HepG2 (cell line): ENCODE measurements at regions not wholly inside any gene's neighbourhood (a gene's known extent, or its start where the extent isn't known, plus 50 kb on each side); places are given as distances from the start of the nearest gene placed in this dataset.
"Not testable (repeated sequence)": the region's sequence is repeated elsewhere in the genome, so short reads cannot be mapped to it uniquely, and the experiment has no call there.

Experiments
- ATAC-seq: fragments of 200-7000 bp; cut with Tn5 transposase; 3 replicates; pipeline ENCODE4 v1.9.1; 2020; ENCODE audit warnings: mild to moderate bottlenecking, moderate library complexity
- BruUV-seq: library from RNA; stranded (reverse); fragments of 400-500 nt; replicated peaks from 2 replicates; lab custom pipeline; 2021; lab: Mats Ljungman, UMichigan
- CTCF ChIA-PET: fragments of 300-600 bp; formaldehyde crosslinking; extraction: SDS; loops from one replicate; lab custom pipeline; 2021; ENCODE audit warnings: low total read pairs, inconsistent platforms, low intra/inter-chr PET ratio; lab: Yijun Ruan, JAX
- POLR2A ChIA-PET: fragments of 350-600 bp; sonication (Branson Sonifier 250); formaldehyde crosslinking; loops from one replicate; lab custom pipeline; 2020; ENCODE audit warnings: antibody characterized with exemption, inconsistent platforms; lab: Yijun Ruan, JAX
- DNase-seq: peaks from one replicate; pipeline ENCODE4 v3.0.0-alpha.2; 2015; ENCODE audit warnings: low spot score
- FAIRE-seq: peaks from 3 replicates; lab custom pipeline; 2011; peaks lifted over from hg19 to GRCh38; lab: Jason Lieb, UNC
- H2AFZ ChIP-seq: one replicate; pipeline ENCODE4 v1.6.1; 2011; ENCODE audit warnings: low read length, inconsistent platforms
- H3K27ac ChIP-seq: fragments of 300-600 bp; 3 replicates; pipeline ENCODE4 v1.8.0; 2011; ENCODE audit warnings: mixed run types, mild to moderate bottlenecking, mixed read lengths, low read length, inconsistent platforms; ENCODE audit not compliant: insufficient read depth; ENCODE audit errors: extremely low read length
- H3K27me3 ChIP-seq, 2 experiments: fragments of 200-600 bp in 1 of 2; 2 replicates in 1 of 2; 3 replicates in 1 of 2; pipeline versions ENCODE4 v1.6.0 to v1.8.0; 2011; ENCODE audit warnings: low read length in 2 of 2, mild to moderate bottlenecking in 2 of 2, moderate library complexity in 2 of 2, inconsistent platforms in 1 of 2; ENCODE audit not compliant: insufficient read depth in 2 of 2, control insufficient read depth in 1 of 2
- H3K36me3 ChIP-seq, 2 experiments: fragments of 200-600 bp in 1 of 2; replicated peaks in 1 of 2; 2 replicates in 1 of 2; 3 replicates in 1 of 2; pipeline versions ENCODE4 v1.5.1 to v1.8.0; 2011; ENCODE audit warnings: low read length in 2 of 2, inconsistent platforms in 1 of 2; ENCODE audit not compliant: insufficient read depth in 2 of 2, control insufficient read depth in 1 of 2
- H3K4me1 ChIP-seq: 2 replicates; pipeline ENCODE4 v1.5.1; 2012; ENCODE audit warnings: low read length, inconsistent platforms; ENCODE audit not compliant: insufficient read depth
- H3K4me2 ChIP-seq: 2 replicates; pipeline ENCODE4 v1.6.0; 2011; ENCODE audit warnings: low read depth, low read length, inconsistent platforms
- H3K4me3 ChIP-seq, 3 experiments: fragments of 200-600 bp in 1 of 3; sonication (generic), shearing (Covaris generic) in 1 of 3; replicated peaks in 1 of 3; 2 replicates each; pipeline ENCODE4 v1.5.1; 2011 to 2016; ENCODE audit warnings: low read length in 3 of 3, inconsistent platforms in 2 of 3, low read depth in 2 of 3, mild to moderate bottlenecking in 2 of 3, control low read depth in 1 of 3, mixed read lengths in 1 of 3; ENCODE audit not compliant: insufficient read depth in 1 of 3
- H3K79me2 ChIP-seq: one replicate; pipeline ENCODE4 v1.6.1; 2011; ENCODE audit warnings: low read length, inconsistent platforms; ENCODE audit not compliant: insufficient read depth
- H3K9ac ChIP-seq: 2 replicates; pipeline ENCODE4 v1.6.0; 2011; ENCODE audit warnings: mild to moderate bottlenecking, low read depth, low read length, inconsistent platforms; ENCODE audit not compliant: insufficient read depth
- H3K9me3 ChIP-seq: 2 replicates; pipeline ENCODE4 v1.5.1; 2012; ENCODE audit warnings: mild to moderate bottlenecking, low read length
- H4K20me1 ChIP-seq: 2 replicates; pipeline ENCODE4 v1.6.0; 2011; ENCODE audit warnings: inconsistent platforms, mild to moderate bottlenecking, low read length, moderate library complexity; ENCODE audit not compliant: insufficient read depth
- ARNT2 ChIP-seq: sonication (generic); formaldehyde crosslinking; IDR thresholded peaks from 2 replicates; pipeline ENCODE4 v1.8.0; 2022; ENCODE audit warnings: mild to moderate bottlenecking, low read depth, missing genetic modification reagents, moderate library complexity
- CTCF ChIP-seq: sonication (generic); formaldehyde crosslinking; IDR thresholded peaks from 2 replicates; pipeline ENCODE4 v1.5.0; 2020; ENCODE audit warnings: mild to moderate bottlenecking, missing genetic modification reagents, moderate library complexity
- FOXA3 ChIP-seq: IDR thresholded peaks from 2 replicates; pipeline ENCODE4 v1.6.1; 2016; ENCODE audit warnings: missing genetic modification reagents, missing compliant biosample characterization
- GFI1 ChIP-seq: sonication (generic); formaldehyde crosslinking; IDR thresholded peaks from 2 replicates; pipeline ENCODE4 v1.5.0; 2020; ENCODE audit warnings: missing genetic modification reagents, mild to moderate bottlenecking, borderline replicate concordance
- KLF15 ChIP-seq: sonication (generic); formaldehyde crosslinking; IDR thresholded peaks from 2 replicates; pipeline ENCODE4 v1.8.1; 2023; ENCODE audit warnings: borderline replicate concordance, mild to moderate bottlenecking, inconsistent platforms, missing genetic modification reagents, mixed read lengths
- TARDBP ChIP-seq: sonication (generic); formaldehyde crosslinking; IDR thresholded peaks from 2 replicates; pipeline ENCODE4 v1.8.0; 2022; ENCODE audit warnings: mild to moderate bottlenecking, missing genetic modification reagents
- TBX3 ChIP-seq: fragments of 450-650 bp; IDR thresholded peaks from 2 replicates; pipeline ENCODE4 v1.6.1; 2017; ENCODE audit warnings: antibody characterized with exemption, mild to moderate bottlenecking, inconsistent platforms, borderline replicate concordance
- TCF7L2 ChIP-seq: IDR thresholded peaks from 2 replicates; pipeline ENCODE4 v1.6.1; 2011; ENCODE audit warnings: mild to moderate bottlenecking, low read depth, low read length, moderate library complexity
- THAP11 ChIP-seq: IDR thresholded peaks from 2 replicates; pipeline ENCODE4 v1.6.1; 2016; ENCODE audit warnings: missing biosample characterization, missing genetic modification reagents
- ZMAT5 ChIP-seq: sonication (generic); formaldehyde crosslinking; IDR thresholded peaks from 2 replicates; pipeline ENCODE4 v1.5.0; 2020; ENCODE audit warnings: mild to moderate bottlenecking, low read depth, missing genetic modification reagents, borderline replicate concordance
- ZMYM4 ChIP-seq: sonication (generic); formaldehyde crosslinking; IDR thresholded peaks from 2 replicates; pipeline ENCODE4 v1.8.1; 2023; ENCODE audit warnings: mild to moderate bottlenecking, missing genetic modification reagents
- ZNF225 ChIP-seq: sonication (generic); formaldehyde crosslinking; IDR thresholded peaks from 2 replicates; pipeline ENCODE4 v1.4.0; 2020; ENCODE audit warnings: mild to moderate bottlenecking, missing genetic modification reagents
- WGBS: methylation state at CpG from one replicate; pipeline ENCODE4 v1.1.6; 2017; ENCODE audit warnings: low lambda C conversion rate; 5-methylcytosine and 5-hydroxymethylcytosine counted together
- in situ Hi-C: cut with HindIII; loops from 2 replicates; pipeline ENCODE4 v1.10.0; 2017; ENCODE audit warnings: low pct_unique_long_range_greater_than_20kb; ENCODE audit not compliant: extremely low pct_ligation_motif_present
- intact Hi-C: fragments of 100-400 bp; cut with micrococcal nuclease; formaldehyde crosslinking; loops from one replicate; pipeline ENCODE4 v1.10.0; 2022; ENCODE audit not compliant: unreplicated experiment

- ATAC-seq (no peak), FAIRE-seq (no peak), DNase-seq (no peak)
- Histone ChIP-seq H3K27me3 (no peaks in the 10 kb centered on the region), H3K4me1 (no peaks in the 10 kb centered on the region), H3K27ac (no peak overlapping the region), H2AFZ (no peak overlapping the region), H3K4me2 (no peak overlapping the region), H3K79me2 (no peaks in the 10 kb centered on the region), H3K9ac (no peak overlapping the region), H4K20me1 (no peaks in the 10 kb centered on the region), H3K36me3 (no peaks in the 10 kb centered on the region), H3K9me3 (no peaks in the 10 kb centered on the region), H3K4me3 (no peak overlapping the region)
- TF ChIP-seq TCF7L2 (no peak), ZMAT5 (no peak), CTCF (no peak), KLF15 (CRISPR knock-in tag) (no peak), ZNF225 (CRISPR knock-in tag) (no peak), ARNT2 (CRISPR knock-in tag) (no peak), TBX3 (no peak), FOXA3 (CRISPR knock-in tag) (no peak), GFI1 (no peak), ZMYM4 (CRISPR knock-in tag) (no peak), THAP11 (CRISPR knock-in tag) (no peak), TARDBP (CRISPR knock-in tag) (no peak)
- intact Hi-C loops (no loop called here), in situ Hi-C loops (no loop called here)
- ChIA-PET POLR2A (no interaction called here), CTCF (no interaction called here)
- WGBS: 0% methylated on average over 2 of the region's 2 CpGs
- no TSS peak for BruUV-seq
Observed at GRCh38 chr1:194004146-194004545, 817.7 kb upstream of the B3GALT2 start.

GRCh38 chr1:194001726-194002350 lies 815.4 kb upstream of the B3GALT2 start:
- CTCF ChIA-PET, H3K9me3 ChIP-seq, H3K9ac ChIP-seq, intact Hi-C loops, H3K4me2 ChIP-seq, H2AFZ ChIP-seq, POLR2A ChIA-PET, BruUV-seq, H3K36me3 ChIP-seq, H3K27me3 ChIP-seq, FAIRE-seq, DNase-seq, ATAC-seq, H4K20me1 ChIP-seq, H3K4me3 ChIP-seq, H3K79me2 ChIP-seq, H3K27ac ChIP-seq, H3K4me1 ChIP-seq, in situ Hi-C loops: not testable (repeated sequence)
- WGBS: no CpG with 5 or more reads among the region's 33 CpGs
